NCI-H1092 treated with DMSO at 0.1 percent for 48 hours (cell line): ENCODE measurements at regions not wholly inside any gene's neighbourhood (a gene's known extent, or its start where the extent isn't known, plus 50 kb on each side); places are given as distances from the start of the nearest gene placed in this dataset.
"Not testable (repeated sequence)": the region's sequence is repeated elsewhere in the genome, so short reads cannot be mapped to it uniquely, and the experiment has no call there.

Experiments used
- DNase-seq: peaks from one replicate; lab custom pipeline; 2025; lab: John Stamatoyannopoulos, UW

DNA sequence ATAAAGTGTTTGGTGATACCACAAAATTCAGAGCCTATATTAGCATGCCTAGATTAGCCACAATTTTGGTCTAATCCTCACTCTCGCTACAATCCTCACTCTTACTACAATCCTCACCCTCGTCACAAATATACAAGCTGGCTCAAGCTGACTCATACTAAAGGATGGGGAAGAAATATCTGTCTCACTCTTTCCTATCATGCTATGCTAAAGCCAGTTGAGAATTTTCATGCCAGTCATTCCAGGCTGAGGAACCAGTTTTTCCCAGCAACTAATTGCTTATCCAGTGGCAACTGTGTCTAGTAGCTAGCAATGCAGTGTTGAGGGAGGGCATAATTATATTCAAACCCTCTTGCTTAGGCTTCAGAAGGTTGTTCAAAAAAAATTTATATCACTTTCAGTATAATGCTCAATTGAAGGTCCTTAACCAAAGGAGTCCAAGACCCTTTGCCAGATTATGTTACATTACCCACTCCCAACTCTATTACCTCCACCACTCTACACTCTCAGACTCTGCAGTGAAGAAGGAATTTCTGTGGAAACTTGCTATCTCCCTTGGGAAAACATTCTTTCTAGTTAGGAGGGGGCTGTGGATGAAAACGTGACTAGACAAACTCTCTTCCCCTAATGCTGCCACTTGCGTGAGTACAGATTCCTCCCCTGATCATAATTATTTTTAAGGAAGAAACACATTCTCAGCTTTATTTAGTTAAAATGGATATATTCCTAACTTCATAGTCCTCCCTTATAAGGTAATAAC is 810.3 kb upstream of the ACO1 start:
- DNase-seq = no peak

DNA sequence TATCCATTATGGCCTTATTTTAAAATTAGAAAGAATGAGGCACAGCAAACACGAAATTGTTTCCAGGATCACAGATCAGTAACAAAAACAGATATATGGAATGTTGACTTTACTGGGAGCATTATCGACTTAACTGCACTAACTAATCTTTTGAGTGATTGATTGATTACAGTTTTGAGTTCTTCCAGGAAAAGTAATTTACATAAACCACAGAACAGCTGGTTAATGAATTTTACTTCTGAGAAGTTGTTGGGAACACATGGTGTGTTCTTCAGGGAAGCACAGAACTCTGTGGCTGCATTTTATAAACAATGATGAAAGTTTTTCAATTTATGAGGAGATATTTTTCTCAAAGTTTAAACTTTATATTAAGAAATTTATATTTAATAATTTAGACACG is 802.4 kb upstream of the ACO1 start:
- DNase-seq = no peak

DNA sequence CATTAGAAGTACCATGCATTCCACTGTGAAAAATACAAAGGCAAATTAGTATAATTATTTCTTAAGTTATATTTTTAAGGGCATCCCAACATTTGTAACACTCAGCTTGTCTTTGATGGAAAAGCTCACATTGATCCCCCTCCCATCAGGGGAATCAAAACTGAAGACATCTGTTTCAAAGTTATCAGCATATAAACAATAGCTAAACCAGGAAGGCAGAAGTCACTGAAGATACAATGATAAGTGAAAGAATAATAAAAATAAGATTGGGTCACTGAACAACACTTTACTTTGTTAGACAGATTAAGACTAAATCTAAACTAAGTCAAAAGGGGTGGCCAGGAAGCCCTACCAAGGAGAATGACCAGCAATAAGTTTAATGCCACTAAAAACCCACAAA is 801.9 kb upstream of the ACO1 start:
- DNase-seq = no peak

DNA sequence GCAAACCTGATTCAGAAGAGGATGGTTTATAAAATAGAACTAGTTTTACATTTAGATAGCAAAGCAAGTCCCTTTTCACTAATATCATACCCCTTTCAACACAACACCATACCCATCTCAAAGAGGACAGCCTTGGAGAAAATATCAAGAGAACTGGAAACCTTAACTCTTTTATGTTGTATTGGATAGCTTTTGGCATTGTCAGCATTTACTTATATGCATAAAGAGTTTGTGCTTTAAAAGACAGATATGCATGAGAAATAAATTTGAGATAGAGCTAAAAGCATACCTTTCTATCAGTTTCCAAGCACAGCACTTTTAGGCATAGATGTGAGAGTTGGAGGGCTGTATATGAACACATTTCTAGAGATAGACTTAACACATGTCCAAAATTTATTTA is 799.3 kb upstream of the ACO1 start:
- DNase-seq = no peak

DNA sequence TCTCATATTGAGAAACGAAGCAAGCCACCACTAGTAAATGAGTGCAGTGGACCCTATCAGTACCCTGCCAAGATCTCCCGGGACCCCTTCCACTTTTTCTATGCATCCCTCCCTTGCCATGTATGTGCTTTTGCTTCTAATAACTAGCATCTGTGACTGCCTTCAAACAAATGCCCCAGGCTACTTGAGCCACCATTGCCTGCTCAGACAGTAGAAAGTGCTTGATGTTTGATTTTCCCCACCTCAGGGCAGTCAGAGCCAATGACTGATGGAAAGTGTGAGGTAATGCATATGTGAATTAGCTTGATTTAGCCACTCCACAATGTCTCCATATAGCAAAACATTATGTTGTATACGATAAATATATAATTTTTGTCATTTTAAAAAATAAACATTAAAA is 797.3 kb upstream of the ACO1 start:
- DNase-seq = no peak

DNA sequence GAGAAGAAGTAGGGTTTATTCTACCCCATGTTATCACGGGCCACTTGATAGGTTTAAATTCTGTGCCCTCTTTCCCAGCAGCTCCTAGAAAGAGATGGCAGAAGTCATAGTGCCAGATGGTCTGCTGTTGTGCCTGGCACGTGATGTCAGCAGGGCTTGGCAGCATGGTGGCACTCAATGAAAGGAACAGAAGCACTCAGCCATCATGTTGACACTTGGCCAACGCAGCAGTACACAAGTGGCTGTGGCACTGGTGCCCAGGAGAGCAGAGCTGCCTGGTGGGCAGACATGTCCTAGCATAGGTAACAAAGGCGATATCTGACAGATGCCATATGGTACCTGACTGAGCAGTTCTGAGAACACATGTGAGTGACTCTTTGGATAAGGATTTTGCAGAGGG is 796.4 kb upstream of the ACO1 start:
- peak; percentile 68 for DNase-seq

DNA sequence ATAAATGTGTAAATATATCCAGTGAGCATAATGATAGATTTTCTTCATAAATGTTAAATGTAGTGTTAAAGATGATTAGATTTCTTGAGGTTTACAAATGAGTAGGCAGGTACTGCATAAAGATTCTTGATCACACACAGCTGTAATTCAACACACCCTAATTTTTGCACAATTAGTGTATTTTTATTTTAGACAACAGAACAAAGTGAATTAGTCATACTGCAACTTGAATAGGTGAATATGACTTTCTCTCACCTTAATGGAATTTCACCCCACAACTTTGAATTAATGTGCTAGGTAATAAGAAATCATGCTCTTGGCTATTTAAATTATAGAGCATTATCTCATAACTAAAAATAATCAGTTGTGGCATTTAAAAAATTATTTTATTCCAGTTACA is 795.7 kb upstream of the ACO1 start:
- DNase-seq = no peak

DNA sequence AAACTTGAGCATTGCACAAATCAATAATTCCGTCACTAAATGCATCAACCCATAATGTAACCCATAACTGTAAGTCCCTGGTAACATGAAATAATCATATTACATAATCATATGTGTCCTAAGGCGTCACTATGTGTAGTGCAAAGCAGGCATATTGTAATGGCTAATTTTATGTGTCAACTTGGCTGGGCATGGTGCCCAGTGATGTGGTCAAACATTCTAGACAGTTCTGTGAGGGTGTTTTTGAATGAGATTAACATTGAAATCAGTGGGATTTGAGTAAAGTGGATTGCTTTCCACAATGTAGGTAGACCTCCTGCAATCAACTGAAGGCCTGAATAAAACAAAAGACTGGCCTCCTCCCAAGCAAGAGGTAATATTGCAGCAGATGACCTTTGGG is 794.4 kb upstream of the ACO1 start:
- peak; percentile 33 for DNase-seq

DNA sequence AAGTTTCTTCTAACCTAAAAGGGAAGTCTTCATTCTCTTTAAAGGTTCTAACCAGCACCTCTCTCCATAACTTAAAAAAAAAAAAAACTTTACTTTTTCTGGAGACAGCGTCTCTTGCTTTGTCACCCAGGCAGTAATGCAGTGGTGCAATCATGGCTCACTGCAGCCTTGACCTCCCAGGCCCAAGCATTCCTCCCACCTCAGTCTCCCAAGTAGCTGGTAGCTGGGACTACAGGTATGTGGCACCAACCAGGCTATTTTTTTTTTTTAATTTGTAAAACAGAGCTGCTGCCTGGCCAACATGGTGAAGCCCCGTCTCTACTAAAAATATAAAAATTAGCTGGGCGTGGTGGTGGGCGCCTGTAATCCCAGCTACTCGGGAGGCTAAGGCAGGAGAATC is 787.4 kb upstream of the ACO1 start:
- not testable (repeated sequence) for DNase-seq

DNA sequence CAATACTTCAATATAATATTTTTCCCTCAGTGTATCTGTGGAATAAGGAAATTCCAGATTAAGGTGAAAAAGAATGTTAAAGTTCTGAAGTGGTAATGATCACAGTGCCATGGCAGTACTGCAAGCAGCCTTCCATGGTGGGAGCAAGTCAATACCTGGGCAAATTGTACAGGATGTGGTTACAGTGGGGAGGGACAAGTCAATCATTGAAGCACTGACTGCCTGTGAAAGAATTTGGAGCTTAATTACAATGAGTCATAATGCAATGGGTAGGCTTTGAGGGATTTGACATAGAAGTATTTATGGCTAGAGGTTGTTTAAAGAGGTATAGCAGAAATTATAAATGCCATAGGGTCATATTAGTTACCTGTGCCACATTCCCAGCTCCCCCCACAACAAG is 786.5 kb upstream of the ACO1 start:
- no peak for DNase-seq

DNA sequence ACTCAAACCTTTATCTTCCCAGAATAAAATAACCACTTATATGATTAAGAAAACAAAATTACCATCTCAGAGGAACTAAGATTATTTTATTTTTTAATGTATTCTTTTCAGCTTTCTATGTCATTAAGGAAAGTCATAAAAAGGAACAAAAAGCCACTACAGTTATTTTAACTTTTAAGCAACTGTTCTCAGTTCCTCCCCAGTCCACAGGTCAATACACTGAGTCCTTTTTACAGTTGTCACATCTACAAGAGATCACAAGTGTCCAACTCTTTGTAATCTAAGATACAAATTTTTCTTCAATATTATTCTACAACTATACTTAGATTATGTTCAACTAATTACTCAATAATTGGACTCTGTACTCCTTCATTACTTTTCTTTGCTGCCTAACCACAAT is 782.8 kb upstream of the ACO1 start:
- DNase-seq = no peak

DNA sequence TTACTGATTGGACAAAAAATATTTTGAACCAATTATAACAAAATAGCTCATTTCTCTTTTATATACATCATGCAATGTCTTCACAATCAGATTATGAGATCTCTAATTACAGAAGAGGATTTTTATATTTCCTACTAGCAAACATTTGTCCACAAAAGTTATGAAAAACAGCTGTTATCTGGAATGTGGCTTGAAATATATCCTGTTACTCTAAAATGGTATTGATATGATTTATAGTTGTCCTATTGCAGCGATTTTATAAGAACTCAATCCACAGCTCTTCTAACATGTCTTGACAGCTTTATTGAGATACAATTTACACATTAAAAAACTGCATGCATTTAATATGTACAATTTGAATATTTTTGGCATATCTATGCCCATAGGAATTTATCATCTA is 779.9 kb upstream of the ACO1 start:
- DNase-seq = no peak

DNA sequence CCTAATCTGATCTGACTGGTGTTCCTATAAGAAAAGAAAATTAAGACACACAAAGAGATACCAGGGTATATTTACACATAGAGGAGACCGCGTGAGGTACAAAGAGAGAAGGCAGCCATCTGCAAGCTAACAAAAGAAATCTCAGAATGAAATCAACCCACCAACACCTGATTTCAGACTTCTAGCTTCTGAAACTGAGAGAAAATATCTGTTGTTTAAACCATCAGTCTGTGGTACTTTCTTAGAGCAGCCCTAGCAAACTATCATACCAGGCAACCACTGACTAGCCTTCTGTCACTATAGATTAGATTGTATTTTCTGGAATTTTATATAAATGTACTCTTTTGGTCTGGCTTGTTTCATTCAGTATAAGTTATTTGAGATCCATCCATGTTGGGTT is 779.3 kb upstream of the ACO1 start:
- no peak for DNase-seq

DNA sequence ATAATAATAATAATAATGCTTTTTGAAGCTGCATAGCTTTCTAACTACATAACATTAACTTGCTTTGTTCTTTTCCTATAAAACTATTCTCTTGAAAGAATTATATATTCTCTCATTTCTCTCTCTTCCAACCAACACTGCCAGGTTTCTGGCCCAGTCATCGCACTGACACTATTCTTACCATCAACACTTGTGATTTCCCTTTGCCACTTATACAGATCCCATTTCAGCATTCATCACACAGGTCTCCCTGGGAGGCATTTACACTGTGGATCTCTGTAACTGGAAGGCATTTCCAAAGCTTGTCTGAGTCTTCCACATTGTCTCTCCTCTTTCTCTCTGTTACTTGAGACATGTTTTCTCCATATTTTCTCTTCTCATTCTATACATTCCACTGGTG is 777.8 kb upstream of the ACO1 start:
- no peak for DNase-seq

DNA sequence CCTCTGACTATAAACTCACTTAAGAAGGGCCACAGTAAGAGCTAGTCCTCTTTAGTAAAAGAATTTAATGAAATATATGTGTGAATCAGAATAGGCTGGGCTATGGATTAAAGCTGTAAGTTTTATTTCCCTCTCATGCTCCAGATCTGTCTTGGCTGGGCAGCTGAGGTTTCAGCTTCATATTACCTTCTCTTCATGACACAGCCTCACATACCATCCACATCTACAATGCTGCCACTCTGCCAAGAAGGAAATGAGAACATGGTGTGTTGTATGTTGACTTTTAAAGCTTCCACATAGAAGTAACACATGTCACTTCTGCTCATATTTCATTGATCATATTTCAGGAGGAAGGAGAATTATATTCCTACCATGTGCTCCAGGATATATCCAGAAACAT is 776.0 kb upstream of the ACO1 start:
- no peak for DNase-seq

DNA sequence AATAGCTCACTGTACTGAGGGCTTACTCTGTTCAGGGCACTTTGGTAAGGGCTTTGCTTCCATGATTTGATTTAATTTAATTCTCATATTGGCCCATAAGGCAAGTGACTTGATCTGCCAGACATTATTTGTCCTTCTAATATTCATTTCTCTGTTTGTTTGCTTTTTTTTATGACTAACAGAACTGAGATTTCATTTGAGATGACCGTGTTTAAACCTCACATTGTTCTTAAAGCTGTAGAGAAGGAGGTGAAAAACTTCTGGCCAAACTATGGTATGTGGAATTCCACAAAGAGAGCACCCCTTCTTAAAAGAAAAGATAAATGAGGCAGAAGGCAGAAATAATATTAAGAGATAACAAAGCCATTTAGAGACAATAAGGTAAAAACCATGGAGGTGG is 775.6 kb upstream of the ACO1 start:
- no peak for DNase-seq

DNA sequence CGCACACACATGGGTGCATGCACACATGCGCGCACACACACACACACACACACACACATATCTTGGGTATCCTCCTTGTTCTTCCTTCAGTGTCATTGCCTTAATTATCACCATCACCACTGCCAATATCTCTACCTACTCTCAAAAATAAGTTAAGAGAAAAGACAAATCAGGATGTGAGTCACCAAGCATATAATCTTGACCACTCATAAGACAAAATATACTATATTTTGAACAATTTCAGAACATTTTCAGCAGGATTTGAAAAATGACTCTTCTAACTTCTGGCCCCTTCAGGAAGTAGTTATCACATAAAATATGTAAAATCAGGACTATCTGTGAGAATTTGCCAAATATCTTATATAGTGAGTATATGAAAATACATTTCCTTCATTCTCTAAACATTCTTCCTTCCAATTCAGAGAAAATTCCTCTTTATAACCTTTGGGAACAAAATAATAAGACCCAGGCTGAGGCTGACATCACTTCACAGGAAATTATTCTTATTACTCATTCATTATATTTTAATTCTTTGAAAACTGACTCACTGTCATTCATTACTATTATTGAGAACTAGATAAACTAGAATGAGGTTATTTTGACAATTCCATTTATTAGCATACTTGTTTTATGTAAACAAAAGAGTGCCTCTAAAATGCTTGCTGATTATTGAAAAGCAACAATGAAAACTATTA is 772.0 kb upstream of the ACO1 start:
- DNase-seq = no peak

DNA sequence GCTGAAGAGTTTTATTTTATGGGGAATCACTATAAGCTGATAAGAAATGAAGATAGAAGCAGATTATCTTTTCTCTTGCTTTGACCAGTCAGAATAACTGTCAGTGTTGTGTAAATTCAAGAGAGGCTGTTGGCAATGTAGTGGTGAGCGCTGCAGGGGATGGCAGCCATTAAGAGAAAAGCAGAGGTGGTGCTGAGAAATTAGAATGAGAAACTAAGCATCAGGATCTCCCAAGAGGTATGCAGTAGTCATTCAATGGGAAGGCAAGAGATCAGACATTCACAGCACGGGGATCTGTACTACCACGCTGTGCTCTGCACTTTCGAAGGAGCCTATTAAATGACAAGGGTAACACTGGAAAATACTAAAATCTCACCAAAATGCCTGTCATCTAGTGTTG is 768.5 kb upstream of the ACO1 start:
- no peak for DNase-seq

DNA sequence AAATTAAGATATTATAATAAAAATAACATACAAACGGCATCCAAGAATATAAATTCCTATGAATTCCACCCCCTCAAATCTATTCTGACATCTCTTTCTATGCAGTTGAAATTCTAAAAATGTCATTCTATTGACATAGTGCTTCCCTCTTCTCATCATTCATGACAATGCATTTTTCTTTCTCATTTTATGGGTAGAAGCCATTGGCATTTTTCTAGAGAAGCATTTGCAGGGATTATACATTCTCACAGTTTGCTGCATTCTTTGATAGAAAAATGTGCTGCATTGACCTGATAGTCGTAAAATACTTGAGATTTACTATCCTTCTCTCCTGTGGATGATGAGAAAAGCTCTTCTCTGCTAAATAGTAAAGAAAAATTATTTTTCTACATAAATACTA is 760.9 kb upstream of the ACO1 start:
- DNase-seq = no peak

DNA sequence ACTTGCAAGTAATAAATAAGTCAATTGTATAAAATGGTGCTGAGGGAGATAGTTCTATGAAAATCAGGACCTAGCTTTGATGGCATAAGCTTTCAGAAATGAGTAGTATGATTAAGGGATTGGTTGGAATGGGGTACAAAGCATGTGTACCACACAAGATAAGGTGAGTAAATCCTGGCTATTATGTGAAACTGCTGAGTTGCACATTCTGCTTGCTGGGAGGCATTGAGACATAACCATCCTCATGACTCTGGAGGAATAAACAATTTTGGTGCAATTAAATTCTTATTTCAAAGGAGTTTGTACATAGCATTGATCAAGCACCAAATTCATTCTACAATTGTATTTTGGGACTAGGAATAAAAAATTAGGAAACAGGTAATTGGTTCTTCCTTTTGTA is 755.2 kb upstream of the ACO1 start:
- no peak for DNase-seq

DNA sequence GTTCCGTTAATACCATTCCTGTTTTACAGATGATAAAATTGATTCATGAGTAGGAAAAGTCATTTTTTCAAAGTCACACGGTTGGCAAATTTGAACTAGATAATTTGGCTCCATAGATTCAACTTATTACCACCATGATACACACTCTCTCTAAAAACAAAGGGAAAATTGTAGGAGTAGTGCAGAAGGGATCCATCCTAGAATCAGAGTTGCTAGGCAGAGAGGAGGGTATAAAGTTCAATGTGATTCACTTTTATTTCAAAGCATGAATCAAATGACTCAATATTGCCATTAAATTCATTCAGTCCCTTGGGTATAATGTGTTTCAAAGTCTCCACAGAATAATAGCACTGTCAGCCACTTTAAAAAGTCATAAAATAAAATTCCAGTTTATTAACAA is 747.2 kb upstream of the ACO1 start:
- no peak for DNase-seq

DNA sequence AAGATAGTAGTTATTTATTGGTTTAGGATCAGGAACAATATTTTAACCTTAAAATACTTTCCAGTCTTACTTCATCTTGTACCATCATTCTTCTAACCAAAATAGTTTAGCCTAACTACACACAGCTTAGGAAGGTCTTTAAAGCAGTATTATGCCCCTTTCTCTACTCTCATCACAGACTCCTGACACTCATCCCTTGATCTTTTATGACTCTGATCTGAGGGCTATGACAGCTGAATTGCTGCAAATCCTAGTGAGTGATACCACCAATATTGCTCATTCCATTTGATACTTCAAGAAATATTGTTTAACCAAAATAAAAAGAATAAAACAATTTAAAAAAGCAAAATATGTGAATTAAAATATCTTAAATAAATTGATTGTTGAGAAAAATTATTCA is 746.6 kb upstream of the ACO1 start:
- no peak for DNase-seq

DNA sequence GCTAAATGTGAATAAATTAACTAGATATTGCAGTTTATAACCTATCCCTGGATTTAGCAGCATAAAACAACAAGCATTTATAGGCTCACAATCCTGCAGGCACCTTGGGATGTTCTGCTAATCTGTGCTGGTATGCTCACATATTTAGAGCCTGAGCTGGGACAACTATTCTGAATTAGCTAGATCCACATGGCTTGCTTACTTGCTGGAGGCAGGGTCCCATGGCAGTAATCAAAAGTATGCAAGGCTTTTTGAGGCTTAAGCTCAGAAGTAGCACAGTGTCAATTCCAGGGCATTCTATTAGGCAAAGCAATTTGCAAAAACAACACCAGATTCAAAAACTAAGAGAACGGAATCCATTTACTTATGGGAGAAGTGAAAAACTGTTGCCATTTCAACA is 745.0 kb upstream of the ACO1 start:
- no peak for DNase-seq

DNA sequence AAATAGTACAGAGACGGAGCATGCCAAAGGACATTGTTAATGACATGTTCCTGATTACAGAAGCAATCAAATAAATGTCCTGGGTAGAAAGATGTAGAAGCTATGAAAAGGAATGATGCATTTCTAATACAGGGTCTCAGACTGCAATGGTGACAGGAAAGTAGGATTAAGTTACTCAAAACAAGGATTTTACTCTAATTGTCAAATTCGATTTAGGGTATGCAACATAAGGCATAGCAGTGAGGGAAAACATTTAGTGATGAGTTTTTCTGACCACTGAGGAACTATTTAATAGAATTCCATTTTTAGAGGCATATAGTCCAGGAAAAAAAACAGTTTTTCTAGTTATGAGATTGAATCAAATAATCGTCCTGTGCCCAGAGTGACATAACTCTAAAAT is 715.1 kb upstream of the ACO1 start:
- no peak for DNase-seq
